Endothelial cell of umbilical vein (primary cell): ENCODE measurements at regions not wholly inside any gene's neighbourhood (a gene's known extent, or its start where the extent isn't known, plus 50 kb on each side); places are given as distances from the start of the nearest gene placed in this dataset.

Experiments used
- BruUV-seq: library from RNA; stranded (reverse); fragments of 400-500 nt; replicated peaks from 2 replicates; lab custom pipeline; 2021; lab: Mats Ljungman, UMichigan
- CTCF ChIA-PET: fragments of 300-600, 350-600 bp; sonication (Branson Sonifier 250); formaldehyde crosslinking; loops from one replicate; lab custom pipeline; 2021; ENCODE audit warnings: antibody characterized with exemption, inconsistent platforms; lab: Charles Lee
- POLR2A ChIA-PET: fragments of 300-600, 350-600 bp; sonication (Branson Sonifier 250); formaldehyde crosslinking; loops from one replicate; lab custom pipeline; 2021; ENCODE audit warnings: antibody characterized with exemption, inconsistent platforms; lab: Charles Lee
- DNase-seq: peaks from one replicate; pipeline ENCODE4 v3.0.0-alpha.2; 2011; ENCODE audit warnings: low read depth, low spot score
- FAIRE-seq: peaks from 2 replicates; lab custom pipeline; 2011; peaks lifted over from hg19 to GRCh38; lab: Jason Lieb, UNC
- H2AFZ ChIP-seq: 2 replicates; pipeline ENCODE4 v1.6.0; 2012; ENCODE audit warnings: low read depth, low read length, control low read depth, inconsistent platforms
- H3K27ac ChIP-seq: 2 replicates; pipeline ENCODE4 v1.5.1; 2011; ENCODE audit warnings: low read depth, mild to moderate bottlenecking, control low read depth, low read length, moderate library complexity; ENCODE audit not compliant: insufficient read depth
- H3K27me3 ChIP-seq, 2 experiments: 2 replicates each; pipeline versions ENCODE4 v1.6.0 to v1.6.1; 2011; ENCODE audit warnings: low read length in 2 of 2, mixed read lengths in 1 of 2; ENCODE audit not compliant: control insufficient read depth in 2 of 2, insufficient read depth in 2 of 2
- H3K36me3 ChIP-seq, 2 experiments: 2 replicates in 1 of 2; 3 replicates in 1 of 2; pipeline ENCODE4 v1.5.1; 2011; ENCODE audit warnings: low read length in 2 of 2, mild to moderate bottlenecking in 1 of 2, moderate library complexity in 1 of 2; ENCODE audit not compliant: control insufficient read depth in 2 of 2, insufficient read depth in 2 of 2; ENCODE audit errors: extremely low read depth in 1 of 2
- H3K4me1 ChIP-seq: 3 replicates; pipeline ENCODE4 v1.5.1; 2011; ENCODE audit warnings: mild to moderate bottlenecking, low read length; ENCODE audit not compliant: control insufficient read depth, insufficient read depth; ENCODE audit errors: extremely low read depth
- H3K4me2 ChIP-seq: 2 replicates; pipeline ENCODE4 v1.6.1; 2011; ENCODE audit warnings: low read length, control low read depth, mixed read lengths; ENCODE audit not compliant: insufficient read depth
- H3K4me3 ChIP-seq, 3 experiments: fragments of 200-600 bp in 1 of 3; sonication (generic), shearing (Covaris generic) in 1 of 3; replicated peaks in 1 of 3; 2 replicates each; pipeline ENCODE4 v1.5.1; 2011 to 2016; ENCODE audit warnings: control low read depth in 3 of 3, low read length in 3 of 3, mild to moderate bottlenecking in 2 of 3, inconsistent platforms in 1 of 3, low read depth in 1 of 3, moderate library complexity in 1 of 3; ENCODE audit not compliant: insufficient read depth in 1 of 3
- H3K79me2 ChIP-seq: 2 replicates; pipeline ENCODE4 v1.6.0; 2012; ENCODE audit warnings: low read length, inconsistent platforms; ENCODE audit not compliant: control insufficient read depth, insufficient read depth
- H3K9ac ChIP-seq: replicated peaks from 2 replicates; pipeline ENCODE3; 2011; ENCODE audit warnings: low read length, control low read depth; ENCODE audit not compliant: insufficient read depth; ENCODE audit errors: extremely low read depth
- H3K9me1 ChIP-seq: replicated peaks from 3 replicates; pipeline ENCODE4 v1.6.0; 2011; ENCODE audit warnings: mild to moderate bottlenecking, low read length; ENCODE audit not compliant: control insufficient read depth, insufficient read depth; ENCODE audit errors: extremely low read depth
- H3K9me3 ChIP-seq: replicated peaks from 2 replicates; pipeline ENCODE4 v1.5.1; 2012; ENCODE audit warnings: low read length, inconsistent platforms; ENCODE audit not compliant: control insufficient read depth, insufficient read depth
- H4K20me1 ChIP-seq: replicated peaks from 2 replicates; pipeline ENCODE3; 2011; ENCODE audit warnings: mild to moderate bottlenecking, low read length; ENCODE audit not compliant: control insufficient read depth, insufficient read depth; ENCODE audit errors: extremely low read depth
- EZH2 ChIP-seq: IDR thresholded peaks from 2 replicates; pipeline ENCODE4 v1.6.1; 2012; ENCODE audit warnings: borderline replicate concordance, low read depth, mild to moderate bottlenecking, moderate library complexity, low read length, inconsistent platforms; ENCODE audit not compliant: severe bottlenecking
- FOS ChIP-seq: IDR thresholded peaks from 2 replicates; pipeline ENCODE4 v1.6.1; 2011; ENCODE audit warnings: mild to moderate bottlenecking, low read length, moderate library complexity, borderline replicate concordance; ENCODE audit not compliant: insufficient read depth
- GATA2 ChIP-seq: IDR thresholded peaks from 2 replicates; pipeline ENCODE4 v1.7.0; 2011; ENCODE audit warnings: low read depth, mild to moderate bottlenecking, moderate library complexity, mixed read lengths, low read length; ENCODE audit not compliant: insufficient read length, insufficient read depth
- JUN ChIP-seq: IDR thresholded peaks from 2 replicates; pipeline ENCODE4 v1.6.1; 2011; ENCODE audit warnings: borderline replicate concordance, low read depth; ENCODE audit not compliant: insufficient read length, insufficient read depth
- MAX ChIP-seq: IDR thresholded peaks from 2 replicates; pipeline ENCODE4 v1.6.1; 2011; ENCODE audit not compliant: insufficient read depth, insufficient read length
- MYC ChIP-seq: IDR thresholded peaks from one replicate; pipeline ENCODE4 v1.6.1; 2011; ENCODE audit warnings: mild to moderate bottlenecking, low read depth, low read length
- POLR2A ChIP-seq: IDR thresholded peaks from 2 replicates; pipeline ENCODE4 v1.6.1; 2012; ENCODE audit warnings: low read depth, mild to moderate bottlenecking, control low read depth, low read length
- POLR2AphosphoS5 ChIP-seq: IDR thresholded peaks from 2 replicates; pipeline ENCODE4 v1.6.1; 2012; ENCODE audit warnings: low read depth, mild to moderate bottlenecking, control low read depth, low read length, moderate library complexity; ENCODE audit not compliant: insufficient read depth
- dilution Hi-C: fragments of 300-500 bp; cut with MboI; formaldehyde crosslinking; loops from one replicate; pipeline ENCODE4 v1.15.0; 2019; ENCODE audit warnings: low sequenced_read_pairs; ENCODE audit not compliant: extremely low pct_ligation_motif_present
- intact Hi-C: fragments of 100-400 bp; cut with micrococcal nuclease; formaldehyde crosslinking; loops from one replicate; pipeline ENCODE4 v1.10.0; 2022
- TF ChIP-seq, protein P1 (sequence below), 2 donors: IDR thresholded peaks; 1 replicate in 1 of 2; 2 replicates in 1 of 2; pipeline ENCODE4 v1.5.1; 2011; ENCODE audit warnings: low read length in 2 of 2, mild to moderate bottlenecking in 2 of 2, moderate library complexity in 2 of 2, control low read depth in 1 of 2, inconsistent platforms in 1 of 2, low read depth in 1 of 2; ENCODE audit not compliant: insufficient read depth in 1 of 2; ENCODE audit errors: extremely low read depth in 1 of 2

- Histone ChIP-seq H3K27me3 (no peaks in the 10 kb centered on the region), H3K9ac (no peak overlapping the region), H3K4me1 (peaks cover 63% of the 10 kb centered on the region), H3K9me1 (no peaks in the 10 kb centered on the region), H3K9me3 (no peaks in the 10 kb centered on the region), H3K4me3 (no peak overlapping the region), H2AFZ (no peak overlapping the region), H3K36me3 (no peaks in the 10 kb centered on the region), H3K27ac (no peak overlapping the region), H3K79me2 (no peaks in the 10 kb centered on the region), H4K20me1 (no peaks in the 10 kb centered on the region), H3K4me2 (no peak overlapping the region)
- DNase-seq (no peak), FAIRE-seq (no peak)
- dilution Hi-C loops (no loop called here), intact Hi-C loops (loop anchor here (5.0 kb wide), 1 partner anchor 1068 kb away; no protein-coding TSS in a partner anchor)
- ChIA-PET CTCF (interaction anchor here (0.6 to 1.0 kb wide), 3 partner anchors 20 to 157 kb away, joined by 3 to 4 read pairs (median 3); no protein-coding TSS in a partner anchor), POLR2A (no interaction called here)
- TF ChIP-seq POLR2A (no peak), EZH2 (no peak), JUN (no peak), POLR2AphosphoS5 (no peak), GATA2 (no peak), MAX (no peak), FOS (no peak), MYC (no peak)
- TF ChIP-seq, protein P1, sequence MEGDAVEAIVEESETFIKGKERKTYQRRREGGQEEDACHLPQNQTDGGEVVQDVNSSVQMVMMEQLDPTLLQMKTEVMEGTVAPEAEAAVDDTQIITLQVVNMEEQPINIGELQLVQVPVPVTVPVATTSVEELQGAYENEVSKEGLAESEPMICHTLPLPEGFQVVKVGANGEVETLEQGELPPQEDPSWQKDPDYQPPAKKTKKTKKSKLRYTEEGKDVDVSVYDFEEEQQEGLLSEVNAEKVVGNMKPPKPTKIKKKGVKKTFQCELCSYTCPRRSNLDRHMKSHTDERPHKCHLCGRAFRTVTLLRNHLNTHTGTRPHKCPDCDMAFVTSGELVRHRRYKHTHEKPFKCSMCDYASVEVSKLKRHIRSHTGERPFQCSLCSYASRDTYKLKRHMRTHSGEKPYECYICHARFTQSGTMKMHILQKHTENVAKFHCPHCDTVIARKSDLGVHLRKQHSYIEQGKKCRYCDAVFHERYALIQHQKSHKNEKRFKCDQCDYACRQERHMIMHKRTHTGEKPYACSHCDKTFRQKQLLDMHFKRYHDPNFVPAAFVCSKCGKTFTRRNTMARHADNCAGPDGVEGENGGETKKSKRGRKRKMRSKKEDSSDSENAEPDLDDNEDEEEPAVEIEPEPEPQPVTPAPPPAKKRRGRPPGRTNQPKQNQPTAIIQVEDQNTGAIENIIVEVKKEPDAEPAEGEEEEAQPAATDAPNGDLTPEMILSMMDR (IDR thresholded peaks at IDR 0.05; ENCODE audit: extremely low read depth in 1 of 2, insufficient read depth in 1 of 2, low read depth in 1 of 2, low read length in 2 of 2): no peak
- no TSS peak for BruUV-seq
Observed at GRCh38 chr3:98974442-98974841, 72.9 kb upstream of the DCBLD2 start.
